H1 (cell line): ENCODE measurements at regions not wholly inside any gene's neighbourhood (a gene's known extent, or its start where the extent isn't known, plus 50 kb on each side); places are given as distances from the start of the nearest gene placed in this dataset.

Source experiments
- ATF2 ChIP-seq: IDR thresholded peaks from 2 replicates; pipeline ENCODE4 v1.6.1; 2012; ENCODE audit warnings: low read length, inconsistent platforms
- CTCF ChIP-seq, 3 experiments: IDR thresholded peaks; 1 replicate in 2 of 3; 2 replicates in 1 of 3; pipeline versions ENCODE4 v1.5.1 to v1.6.1; 2011; ENCODE audit warnings: low read length in 3 of 3, mild to moderate bottlenecking in 3 of 3, inconsistent platforms in 2 of 3, low read depth in 1 of 3, moderate library complexity in 1 of 3; ENCODE audit not compliant: insufficient read depth in 1 of 3; ENCODE audit errors: control extremely low read depth in 1 of 3
- JUN ChIP-seq: IDR thresholded peaks from 2 replicates; pipeline ENCODE4 v1.6.1; 2011; ENCODE audit warnings: low read depth, mild to moderate bottlenecking, improper control_type of control experiment, low read length
- RBBP5 ChIP-seq: IDR thresholded peaks from 2 replicates; pipeline ENCODE4 v1.7.1; 2012; ENCODE audit warnings: low read depth, mild to moderate bottlenecking, inconsistent platforms, low read length, moderate library complexity, borderline replicate concordance
- SAP30 ChIP-seq: fragments of 300-600 bp; sonication (generic); IDR thresholded peaks from 2 replicates; pipeline ENCODE4 v1.7.1; 2012; ENCODE audit warnings: low read length, moderate library complexity, mild to moderate bottlenecking, inconsistent platforms; ENCODE audit not compliant: insufficient read depth, insufficient replicate concordance
- SIRT6 ChIP-seq: IDR thresholded peaks from one replicate; pipeline ENCODE4 v1.7.1; 2012; ENCODE audit warnings: low read length, inconsistent platforms
- ZNF274 ChIP-seq: IDR thresholded peaks from 2 replicates; pipeline ENCODE4 v1.7.0; 2012; ENCODE audit warnings: low read length, borderline replicate concordance; ENCODE audit errors: extremely low read depth

- TF ChIP-seq ATF2 (no peak), RBBP5 (no peak), JUN (no peak), ZNF274 (no peak), SIRT6 (no peak), CTCF (IDR thresholded peaks at IDR 0.05; ENCODE audit: control extremely low read depth in 1 of 3, insufficient read depth in 1 of 3, low read depth in 1 of 3, low read length in 3 of 3) (no peak), SAP30 (no peak)
- TF ChIP-seq, all 59 proteins: peak for 0
Measured at GRCh38 chr5:36418152-36418979, 116.7 kb upstream of the RANBP3L start (continued).
